PC-3 (cell line): ENCODE measurements at regions not wholly inside any gene's neighbourhood (a gene's known extent, or its start where the extent isn't known, plus 50 kb on each side); places are given as distances from the start of the nearest gene placed in this dataset.

Experiments
- ATAC-seq: fragments of 200-7000 bp; cut with Tn5 transposase; 2 replicates; pipeline ENCODE4 v1.9.1; 2020; ENCODE audit warnings: mild to moderate bottlenecking, moderate library complexity
- BruUV-seq: library from RNA; stranded (reverse); fragments of 400-500 nt; replicated peaks from 2 replicates; lab custom pipeline; 2021; lab: Mats Ljungman, UMichigan
- CTCF ChIA-PET: fragments of 300-600 bp; sonication (Branson Sonifier 250); formaldehyde crosslinking; loops from one replicate; lab custom pipeline; 2022; ENCODE audit warnings: antibody characterized with exemption; lab: Charles Lee
- POLR2A ChIA-PET: fragments of 300-600 bp; sonication (Branson Sonifier 250); formaldehyde crosslinking; loops from one replicate; lab custom pipeline; 2022; ENCODE audit warnings: antibody characterized with exemption; ENCODE audit not compliant: unreplicated experiment; lab: Charles Lee
- DNase-seq: peaks from one replicate; pipeline ENCODE4 v3.0.0-alpha.2; 2015
- H2AFZ ChIP-seq: fragments of 300-600 bp; sonication (generic); 2 replicates; pipeline ENCODE4 v1.6.0; 2016; ENCODE audit warnings: antibody characterized with exemption, low read length
- H3F3A ChIP-seq: fragments of 300-600 bp; sonication (generic); one replicate; pipeline ENCODE4 v1.6.0; 2017; ENCODE audit warnings: antibody characterized with exemption, low read length, control low read depth, mild to moderate bottlenecking; ENCODE audit not compliant: unreplicated experiment
- H3K27ac ChIP-seq: fragments of 300-600 bp; sonication (generic); 2 replicates; pipeline ENCODE4 v1.5.1; 2016; ENCODE audit warnings: mild to moderate bottlenecking, low read length
- H3K27me3 ChIP-seq: fragments of 300-600 bp; sonication (generic); 2 replicates; pipeline ENCODE4 v1.6.1; 2016; ENCODE audit warnings: low read length, mixed read lengths
- H3K36me3 ChIP-seq: fragments of 300-600 bp; sonication (generic); 2 replicates; pipeline ENCODE4 v1.6.1; 2016; ENCODE audit warnings: low read depth, mixed run types, low read length, mixed read lengths
- H3K4me1 ChIP-seq: fragments of 300-600 bp; sonication (generic); 2 replicates; pipeline ENCODE4 v1.5.1; 2016; ENCODE audit warnings: low read length; ENCODE audit not compliant: insufficient read depth
- H3K4me2 ChIP-seq: fragments of 300-600 bp; sonication (generic); 2 replicates; pipeline ENCODE4 v1.6.0; 2016; ENCODE audit warnings: low read length
- H3K4me3 ChIP-seq: fragments of 300-600 bp; sonication (generic); 2 replicates; pipeline ENCODE4 v1.5.1; 2016; ENCODE audit warnings: mild to moderate bottlenecking, low read length, mixed read lengths
- H3K79me2 ChIP-seq: fragments of 300-600 bp; sonication (generic); 2 replicates; pipeline ENCODE4 v1.6.1; 2017; ENCODE audit warnings: low read length, mixed read lengths
- H3K9ac ChIP-seq: fragments of 300-600 bp; sonication (generic); 2 replicates; pipeline ENCODE4 v1.6.0; 2016; ENCODE audit warnings: mild to moderate bottlenecking, low read length
- H3K9me2 ChIP-seq: fragments of 300-600 bp; sonication (generic); replicated peaks from 2 replicates; pipeline ENCODE4 v1.6.1; 2016; ENCODE audit warnings: mixed run types, low read length, mixed read lengths
- H3K9me3 ChIP-seq: fragments of 300-600 bp; sonication (generic); 2 replicates; pipeline ENCODE4 v1.6.1; 2016; ENCODE audit warnings: low read length, mixed read lengths
- H4K20me1 ChIP-seq: fragments of 300-600 bp; sonication (generic); 2 replicates; pipeline ENCODE4 v1.6.1; 2016; ENCODE audit warnings: low read length, mixed read lengths
- EZH2 ChIP-seq: fragments of 300-600 bp; sonication (generic); IDR thresholded peaks from one replicate; pipeline ENCODE4 v1.6.1; 2017; ENCODE audit warnings: antibody characterized with exemption, mild to moderate bottlenecking, low read length; ENCODE audit not compliant: unreplicated experiment
- EZH2phosphoT487 ChIP-seq: fragments of 300-600 bp; sonication (generic); IDR thresholded peaks from 2 replicates; pipeline ENCODE4 v1.6.1; 2018; ENCODE audit warnings: mild to moderate bottlenecking, antibody characterized with exemption, low read length, borderline replicate concordance
- intact Hi-C: fragments of 100-400 bp; cut with micrococcal nuclease; formaldehyde crosslinking; loops from 2 replicates; pipeline ENCODE4 v1.9.0; 2023
- TF ChIP-seq, protein P1 (sequence below): fragments of 300-600 bp; sonication (generic); conservative IDR thresholded peaks from 2 replicates; pipeline ENCODE4 v1.5.1; 2017; ENCODE audit warnings: antibody characterized with exemption, low read depth, mild to moderate bottlenecking, low read length

DNA sequence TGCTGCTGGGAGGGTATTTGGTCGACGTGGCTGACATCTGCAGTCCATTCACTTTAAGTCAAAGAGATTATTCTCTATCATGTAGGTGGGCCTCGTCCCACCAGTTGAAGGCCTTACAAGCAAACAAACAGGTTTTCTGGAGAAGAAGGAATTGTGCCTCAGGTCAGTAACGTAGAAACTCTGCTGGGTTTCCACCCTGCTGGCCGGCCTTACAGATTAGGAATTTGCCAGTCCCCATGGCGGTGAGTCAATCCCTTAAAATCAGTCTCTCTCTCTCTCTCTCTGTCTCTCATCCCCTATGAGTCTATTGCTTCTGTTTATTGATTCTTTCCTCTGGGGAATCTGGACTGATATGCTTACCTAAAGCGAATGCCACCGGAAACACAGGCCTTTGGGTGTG lies 75.4 kb upstream of the FGF3 start:
- Histone ChIP-seq H3K36me3 (no peaks in the 10 kb centered on the region), H3K9me3 (no peaks in the 10 kb centered on the region), H3K4me1 (peaks cover 5% of the 10 kb centered on the region; the same call in 1 of the 2 replicates), H3K27me3 (no peaks in the 10 kb centered on the region), H3F3A (no peaks in the 10 kb centered on the region), H2AFZ (no peak overlapping the region), H3K27ac (no peak overlapping the region), H3K4me2 (no peak overlapping the region), H3K9ac (no peak overlapping the region), H3K79me2 (no peaks in the 10 kb centered on the region), H3K9me2 (no peaks in the 10 kb centered on the region), H4K20me1 (no peaks in the 10 kb centered on the region), H3K4me3 (no peak overlapping the region)
- intact Hi-C loops: no loop called here
- TF ChIP-seq EZH2 (no peak), EZH2phosphoT487 (no peak)
- TF ChIP-seq, protein P1, sequence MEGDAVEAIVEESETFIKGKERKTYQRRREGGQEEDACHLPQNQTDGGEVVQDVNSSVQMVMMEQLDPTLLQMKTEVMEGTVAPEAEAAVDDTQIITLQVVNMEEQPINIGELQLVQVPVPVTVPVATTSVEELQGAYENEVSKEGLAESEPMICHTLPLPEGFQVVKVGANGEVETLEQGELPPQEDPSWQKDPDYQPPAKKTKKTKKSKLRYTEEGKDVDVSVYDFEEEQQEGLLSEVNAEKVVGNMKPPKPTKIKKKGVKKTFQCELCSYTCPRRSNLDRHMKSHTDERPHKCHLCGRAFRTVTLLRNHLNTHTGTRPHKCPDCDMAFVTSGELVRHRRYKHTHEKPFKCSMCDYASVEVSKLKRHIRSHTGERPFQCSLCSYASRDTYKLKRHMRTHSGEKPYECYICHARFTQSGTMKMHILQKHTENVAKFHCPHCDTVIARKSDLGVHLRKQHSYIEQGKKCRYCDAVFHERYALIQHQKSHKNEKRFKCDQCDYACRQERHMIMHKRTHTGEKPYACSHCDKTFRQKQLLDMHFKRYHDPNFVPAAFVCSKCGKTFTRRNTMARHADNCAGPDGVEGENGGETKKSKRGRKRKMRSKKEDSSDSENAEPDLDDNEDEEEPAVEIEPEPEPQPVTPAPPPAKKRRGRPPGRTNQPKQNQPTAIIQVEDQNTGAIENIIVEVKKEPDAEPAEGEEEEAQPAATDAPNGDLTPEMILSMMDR: no peak
- ChIA-PET POLR2A (no interaction called here), CTCF (no interaction called here)
- DNase-seq (peak; percentile 25), ATAC-seq (no peak)
- no TSS peak for BruUV-seq

DNA sequence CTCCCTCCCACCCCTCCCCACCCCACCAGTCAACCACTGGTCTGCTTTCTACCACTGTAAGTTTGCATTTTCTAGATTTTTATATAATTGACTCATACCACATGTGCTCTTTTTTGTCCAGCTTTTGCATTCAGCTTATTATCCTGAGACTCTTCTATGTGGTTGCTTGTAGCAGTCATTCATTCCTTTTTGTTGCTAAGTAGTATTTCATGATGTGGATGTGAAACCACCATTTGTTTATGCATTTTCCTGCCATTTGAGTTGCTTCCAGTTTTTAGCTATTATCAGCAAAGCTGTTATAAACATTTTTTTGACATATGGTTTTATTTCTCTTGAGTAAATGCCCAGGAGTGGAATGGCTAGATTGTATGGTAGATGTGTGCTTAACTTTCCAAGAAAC lies 77.0 kb upstream of the FGF3 start:
- Histone ChIP-seq H3K36me3 (no peaks in the 10 kb centered on the region), H3K9ac (no peak overlapping the region), H3K4me1 (peaks cover 7% of the 10 kb centered on the region; the same call in 1 of the 2 replicates), H3F3A (no peaks in the 10 kb centered on the region), H3K4me2 (no peak overlapping the region), H3K4me3 (no peak overlapping the region), H3K9me2 (no peaks in the 10 kb centered on the region), H3K27ac (no peak overlapping the region), H3K27me3 (no peaks in the 10 kb centered on the region), H2AFZ (no peak overlapping the region), H3K79me2 (no peaks in the 10 kb centered on the region), H3K9me3 (no peaks in the 10 kb centered on the region), H4K20me1 (no peaks in the 10 kb centered on the region)
- no TSS peak for BruUV-seq
- POLR2A ChIA-PET: no interaction called here
- TF ChIP-seq, protein P1: no peak
- TF ChIP-seq EZH2 (no peak), EZH2phosphoT487 (no peak)
- DNase-seq (no peak), ATAC-seq (no peak)
- CTCF ChIA-PET: no interaction called here
- intact Hi-C loops: no loop called here

DNA sequence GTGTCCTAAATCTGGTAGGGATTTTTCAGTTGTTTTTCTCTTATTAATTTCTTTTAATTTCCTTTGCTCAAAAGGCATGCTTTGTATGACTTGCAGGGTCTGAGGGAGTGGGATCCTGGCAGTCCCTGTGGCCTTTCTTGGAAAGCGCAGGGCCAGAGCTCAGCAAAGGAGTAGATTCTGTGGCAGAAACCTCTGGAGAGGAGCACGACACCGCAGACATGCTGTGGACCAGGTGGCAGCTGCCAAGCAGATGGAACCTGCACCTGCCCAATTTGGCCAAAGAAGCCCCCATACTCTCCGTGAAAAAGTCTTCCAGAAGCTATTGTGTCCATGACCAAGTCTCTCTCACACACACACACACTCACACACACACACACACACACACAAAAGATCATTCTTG lies 78.9 kb upstream of the FGF3 start:
- H2AFZ ChIP-seq: no peak overlapping the region
- no peaks in the 10 kb centered on the region for H3K79me2 ChIP-seq
- no peak overlapping the region for H3K9ac ChIP-seq
- H3K36me3 ChIP-seq: no peaks in the 10 kb centered on the region
- H3K4me1 ChIP-seq: peaks cover 6% of the 10 kb centered on the region; the same call in 1 of the 2 replicates
- no peak for DNase-seq
- no peak overlapping the region for H3K4me2 ChIP-seq
- no peak overlapping the region for H3K27ac ChIP-seq
- TF ChIP-seq, protein P1: no peak
- TF ChIP-seq EZH2 (no peak), EZH2phosphoT487 (no peak)
- no peaks in the 10 kb centered on the region for H3F3A ChIP-seq
- H3K27me3 ChIP-seq: no peaks in the 10 kb centered on the region
- no peak overlapping the region for H3K4me3 ChIP-seq
- BruUV-seq: no TSS peak
- ChIA-PET POLR2A (no interaction called here), CTCF (no interaction called here)
- intact Hi-C loops: no loop called here
- no peaks in the 10 kb centered on the region for H3K9me2 ChIP-seq
- H4K20me1 ChIP-seq: no peaks in the 10 kb centered on the region
- H3K9me3 ChIP-seq: no peaks in the 10 kb centered on the region
- ATAC-seq: no peak
